Smooth muscle cell of the brain vasculature (primary cell): ENCODE measurements at regions not wholly inside any gene's neighbourhood (a gene's known extent, or its start where the extent isn't known, plus 50 kb on each side); places are given as distances from the start of the nearest gene placed in this dataset.
"Not testable (repeated sequence)": the region's sequence is repeated elsewhere in the genome, so short reads cannot be mapped to it uniquely, and the experiment has no call there.

Experiments
- DNase-seq: peaks from one replicate; pipeline ENCODE4 v3.0.0-alpha.2; 2012; ENCODE audit warnings: low read depth, low spot score

DNA sequence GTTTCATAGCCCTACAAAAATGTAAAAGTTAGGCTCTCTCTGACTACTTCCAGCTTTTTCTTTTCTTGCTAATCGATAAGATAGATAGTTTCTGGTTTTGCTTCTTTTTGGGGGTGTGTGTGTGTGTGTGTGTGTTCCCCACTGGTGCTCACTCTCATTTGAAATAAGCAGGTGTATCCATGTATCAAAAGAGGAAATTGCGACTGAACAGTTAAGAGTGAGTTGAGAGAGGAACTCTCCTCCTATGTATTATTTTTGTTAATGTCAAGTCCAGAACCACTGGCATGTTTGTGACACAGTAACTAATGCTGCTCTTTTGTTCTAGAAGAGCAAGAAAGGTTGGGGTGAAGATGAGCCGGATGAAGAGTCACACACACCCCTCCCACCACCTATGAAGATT, 96.7 kb upstream of the UMPS start:
- DNase-seq, result no peak

DNA sequence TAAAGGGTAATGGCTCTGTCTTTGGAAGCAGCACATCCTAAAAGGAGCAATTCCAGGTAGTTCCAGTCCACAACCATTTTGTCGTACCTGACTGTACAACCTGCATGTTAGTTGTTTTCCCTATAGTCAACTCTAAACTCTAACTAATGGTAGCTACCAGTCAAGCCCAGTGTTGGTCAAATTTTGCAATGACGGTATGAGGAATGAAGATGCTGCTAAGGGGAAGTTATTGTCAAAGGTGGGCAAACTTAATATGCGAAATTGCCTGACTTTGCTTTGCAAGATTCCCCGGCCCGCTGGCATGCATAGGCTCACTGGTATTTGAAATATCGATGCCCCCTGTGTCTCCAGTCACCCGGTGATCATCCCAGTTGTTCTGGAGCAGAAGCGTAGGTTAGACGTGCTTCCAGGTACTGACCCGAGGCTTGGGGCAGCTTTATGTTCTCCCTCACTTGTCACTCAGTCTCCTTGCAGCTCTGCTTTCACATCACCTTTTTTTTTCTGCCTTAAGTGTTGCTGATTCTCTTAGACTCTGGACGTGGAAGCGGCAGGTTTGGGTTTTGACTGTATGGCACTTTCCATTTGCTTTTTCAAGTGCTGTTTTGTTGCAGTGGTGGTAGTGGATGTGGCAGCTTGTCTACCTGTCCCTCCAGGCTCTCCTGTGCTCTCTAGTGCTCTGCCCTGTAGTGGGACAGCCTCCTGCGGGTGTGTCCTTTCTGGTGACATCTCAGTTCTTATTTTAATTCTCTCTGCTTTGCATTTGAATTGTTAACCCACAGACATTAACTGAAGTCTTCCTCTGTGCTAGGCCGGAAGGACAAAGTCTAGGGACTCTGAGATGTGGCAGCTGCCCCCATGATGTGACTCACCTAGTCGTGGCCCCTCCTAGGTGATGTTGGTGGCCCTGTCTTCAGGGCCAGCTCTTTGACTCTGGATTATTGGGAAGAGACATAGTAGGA, 95.8 kb upstream of the UMPS start:
- DNase-seq, result no peak

DNA sequence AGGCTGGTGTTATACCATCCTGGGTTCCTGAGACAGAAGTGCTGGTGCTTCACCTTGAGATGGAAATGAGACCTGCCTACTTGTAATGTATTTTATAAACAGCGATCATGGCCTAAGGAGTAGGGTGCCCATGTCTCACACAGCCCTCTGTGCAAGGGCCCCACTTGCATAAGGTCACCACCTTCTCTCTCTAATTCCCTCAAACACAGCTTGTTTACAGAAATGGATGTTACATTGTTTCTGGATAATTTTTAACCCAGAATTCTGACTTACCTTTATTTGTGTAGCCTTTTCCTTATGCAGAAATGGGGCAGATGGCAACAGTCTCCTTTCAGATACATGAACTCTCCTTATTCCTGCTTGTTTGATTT, 95.1 kb upstream of the UMPS start:
- no peak for DNase-seq

DNA sequence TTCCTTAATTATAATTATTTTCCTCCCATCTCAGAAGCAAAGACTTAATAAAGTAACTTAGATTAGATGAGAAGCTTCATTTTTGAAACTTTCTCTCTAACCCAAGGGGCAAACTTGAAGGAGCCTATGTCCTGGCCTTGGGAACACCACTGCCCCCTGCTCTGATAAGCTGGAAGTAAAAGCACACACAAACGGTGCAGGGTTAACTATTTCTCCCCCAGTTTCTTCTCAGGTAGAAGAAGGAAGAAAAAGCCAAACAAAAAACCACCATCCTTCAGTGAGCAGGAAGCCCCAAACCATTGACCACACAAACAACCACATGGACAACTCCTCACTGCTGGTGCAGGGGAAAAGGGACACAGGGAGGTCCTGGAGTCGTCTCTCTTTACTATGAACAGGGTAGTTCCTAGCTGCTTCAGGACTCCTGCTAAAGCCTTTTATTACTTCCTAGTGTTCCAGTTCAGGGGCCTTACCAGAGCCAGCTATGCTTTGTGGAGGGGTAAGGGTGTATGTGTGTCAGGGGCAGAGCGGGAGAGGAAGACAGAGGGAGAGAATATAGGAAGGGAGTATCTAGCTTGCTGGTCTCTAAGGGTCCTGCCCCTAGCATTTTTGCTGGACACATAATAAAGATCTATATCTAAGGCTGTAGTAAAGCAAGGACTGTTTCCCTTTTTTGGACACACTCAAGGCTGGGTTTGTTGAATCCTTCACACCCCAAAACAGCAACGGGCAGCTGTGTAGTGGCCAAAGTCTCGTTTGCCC, 94.0 kb upstream of the UMPS start:
- DNase-seq, result no peak

DNA sequence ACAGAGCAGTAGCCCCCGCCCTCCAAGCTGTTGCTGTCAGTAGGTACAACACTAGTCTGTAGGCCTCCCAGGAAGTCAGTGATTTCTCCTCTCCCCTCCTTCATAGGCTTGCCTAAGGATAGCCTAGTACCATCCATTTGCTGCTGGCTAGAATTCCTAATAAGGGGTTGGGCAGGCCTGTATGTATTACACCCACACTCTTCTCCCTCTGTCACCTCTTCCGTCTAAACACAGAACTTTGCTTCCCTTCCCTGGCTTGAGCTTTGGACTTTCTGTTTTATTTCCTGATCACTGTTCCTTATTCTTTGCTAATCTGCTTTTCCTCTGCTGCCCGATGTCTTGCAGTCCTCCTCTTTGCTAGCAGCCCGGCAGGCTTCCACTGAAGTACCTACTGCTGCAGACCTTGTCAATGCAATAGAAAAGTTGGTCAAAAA, 93.4 kb upstream of the UMPS start:
- no peak for DNase-seq

DNA sequence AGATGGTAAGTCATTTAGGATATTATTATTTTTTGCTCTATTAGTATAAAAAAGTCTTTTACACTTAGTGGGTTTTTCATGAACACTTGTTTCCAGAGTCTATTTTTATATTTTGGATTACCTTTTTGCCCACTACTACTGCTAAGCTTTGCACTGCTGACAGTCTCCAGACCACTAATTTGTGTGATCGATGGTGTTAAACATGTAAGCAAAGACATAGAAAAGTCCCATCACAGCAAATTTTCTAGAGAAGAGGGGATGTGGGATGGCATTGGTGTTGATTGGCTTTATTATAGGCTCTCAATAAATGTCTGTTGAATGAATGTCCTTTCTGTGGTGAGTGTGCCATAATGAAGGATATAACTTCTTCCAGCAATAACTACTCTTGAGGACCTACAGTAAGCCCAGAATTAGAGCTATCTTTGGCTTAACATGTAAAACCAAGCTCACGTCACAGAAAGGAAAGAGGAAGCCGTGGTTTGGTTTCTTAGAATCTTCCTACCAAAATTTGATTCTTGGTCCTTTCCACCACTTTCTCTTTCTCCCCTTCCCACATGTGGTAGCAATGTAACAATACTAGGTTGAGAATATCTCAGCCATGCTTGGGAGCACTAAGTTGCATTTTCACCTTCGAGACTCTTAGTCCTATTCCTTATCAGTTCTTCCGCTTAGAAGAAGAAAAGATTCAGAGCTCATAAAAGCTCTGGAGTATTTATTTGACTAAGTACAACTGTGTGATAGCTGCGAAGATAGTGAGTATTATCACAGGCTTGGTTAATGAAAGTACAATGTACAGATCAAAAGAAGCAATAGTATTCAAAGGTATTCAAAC, 90.6 kb upstream of the UMPS start:
- no peak for DNase-seq

DNA sequence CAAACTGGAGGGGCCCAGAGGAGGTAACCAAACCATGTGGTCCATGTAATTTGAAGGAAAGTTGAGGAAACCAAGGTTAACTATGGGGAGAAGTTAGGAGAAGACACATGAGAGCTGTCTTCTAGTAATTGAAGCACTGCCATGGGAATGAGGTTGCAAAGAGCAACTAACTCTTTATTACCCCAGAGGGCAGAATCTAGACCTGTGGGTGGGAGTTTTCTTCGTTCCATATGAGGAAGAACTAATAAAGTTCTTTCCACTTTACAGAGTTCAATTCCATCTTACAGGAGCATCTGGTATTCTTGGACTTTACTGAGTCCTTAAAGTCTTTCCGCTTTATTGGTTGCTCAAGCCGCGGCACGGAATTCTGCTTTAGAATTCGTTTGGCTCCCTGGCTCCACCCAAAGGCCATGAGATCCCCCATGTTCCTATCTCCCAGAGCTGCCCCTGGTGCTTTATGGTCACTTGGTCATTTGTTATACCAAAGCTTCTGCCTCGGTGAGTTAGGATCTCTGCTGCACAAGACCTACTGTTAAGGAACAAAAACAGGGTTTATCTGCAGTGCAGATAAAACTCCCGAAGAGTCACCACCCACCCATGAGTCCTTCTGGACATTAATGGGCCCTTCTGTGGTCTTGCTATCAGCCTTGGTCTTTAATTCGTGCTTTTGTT, 89.5 kb upstream of the UMPS start:
- DNase-seq, result no peak

DNA sequence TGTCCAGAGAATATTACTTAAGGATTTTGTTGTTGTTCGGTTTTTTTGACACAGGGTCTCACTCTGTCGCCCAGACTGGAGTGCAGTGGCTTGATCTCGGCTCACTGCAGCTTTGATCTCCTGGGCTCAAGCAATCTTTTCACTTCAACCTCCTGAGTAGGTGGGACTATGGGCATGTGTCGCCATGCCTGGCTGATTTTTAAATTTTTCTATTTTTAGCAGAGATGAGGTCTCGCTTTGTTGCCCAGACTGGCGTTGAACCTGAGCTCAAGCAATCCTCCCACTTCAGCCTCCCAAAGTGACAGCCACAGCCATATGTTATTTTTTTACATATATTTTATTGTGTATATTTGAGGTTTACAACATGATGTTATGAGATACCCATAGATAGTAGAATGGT, 86.8 kb upstream of the UMPS start:
- DNase-seq, result no peak

DNA sequence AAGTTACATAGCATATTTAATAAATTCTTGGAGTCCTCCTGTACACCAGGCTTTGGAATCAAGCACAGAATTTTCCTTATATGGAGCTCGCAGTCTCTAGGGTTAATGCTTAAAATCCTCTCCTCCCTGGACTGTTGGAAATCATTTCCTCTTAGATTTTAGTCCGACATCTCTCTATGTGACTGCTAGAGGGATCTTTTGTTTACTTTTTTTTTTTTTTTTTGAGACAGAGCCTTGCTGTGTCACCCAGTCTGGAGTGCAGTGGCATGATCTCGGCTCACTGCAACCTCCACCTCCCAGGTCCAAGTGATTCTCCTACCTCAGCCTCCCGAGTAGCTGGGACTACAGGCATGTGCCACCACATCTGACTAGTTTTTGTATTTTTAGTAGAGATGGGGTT, 84.1 kb upstream of the UMPS start:
- DNase-seq, result not testable (repeated sequence)

DNA sequence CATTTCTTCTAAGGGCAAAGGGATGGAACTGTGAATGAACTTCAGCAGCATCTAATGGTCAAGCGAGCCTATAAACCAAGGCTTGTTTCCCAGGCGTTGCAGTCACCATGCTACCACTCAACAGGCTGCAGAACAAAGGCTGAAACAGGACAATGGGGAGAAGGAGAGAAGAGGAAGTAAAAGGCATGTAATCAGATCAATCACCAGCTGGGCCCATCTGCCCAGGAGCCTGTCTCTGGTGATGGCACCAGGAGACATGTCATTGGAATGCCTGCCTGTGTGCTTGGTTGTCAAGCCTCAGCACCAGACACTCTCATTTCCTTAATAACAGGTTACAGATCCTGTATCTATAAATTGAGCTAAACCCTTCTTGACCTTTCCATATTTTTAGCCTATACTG, 81.7 kb upstream of the UMPS start:
- DNase-seq, result no peak

DNA sequence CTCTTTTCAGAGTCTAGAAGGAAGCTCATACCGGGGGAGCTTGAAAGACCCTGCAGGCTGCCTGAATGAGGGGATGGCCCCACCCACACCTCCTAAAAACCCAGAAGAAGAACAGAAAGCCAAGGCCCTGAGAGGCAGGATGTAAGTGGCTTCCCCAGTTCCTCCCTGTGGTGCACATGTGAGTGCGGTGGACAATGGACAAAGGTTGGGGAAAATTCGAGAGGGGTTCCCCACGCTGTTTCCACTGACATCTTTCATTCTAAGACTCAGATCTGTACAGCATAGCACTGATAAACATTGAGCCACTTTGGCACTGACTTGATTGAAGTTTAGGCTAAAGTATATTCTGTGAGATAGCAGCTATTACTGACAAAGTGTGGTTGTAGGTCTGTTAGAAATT, 79.5 kb upstream of the UMPS start:
- DNase-seq, result no peak

DNA sequence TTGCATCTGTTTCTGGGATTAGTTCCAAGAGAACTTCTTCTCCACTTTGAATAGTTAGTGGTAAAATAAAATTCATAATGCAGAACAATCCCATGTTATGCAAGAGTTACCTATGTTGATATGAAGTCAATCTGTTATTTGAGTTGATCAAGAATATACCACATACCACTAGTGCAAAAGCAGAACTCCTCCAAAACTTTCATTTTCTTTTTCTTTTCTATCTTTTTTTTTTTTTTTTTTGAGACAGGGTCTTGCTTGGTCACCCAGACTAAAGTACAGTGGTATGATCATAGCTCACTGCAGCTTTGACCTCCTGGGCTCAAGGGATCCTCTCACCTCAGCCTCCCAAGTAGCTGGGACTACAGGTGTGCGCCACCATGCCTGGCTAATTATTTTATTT, 78.8 kb upstream of the UMPS start:
- not testable (repeated sequence) for DNase-seq

DNA sequence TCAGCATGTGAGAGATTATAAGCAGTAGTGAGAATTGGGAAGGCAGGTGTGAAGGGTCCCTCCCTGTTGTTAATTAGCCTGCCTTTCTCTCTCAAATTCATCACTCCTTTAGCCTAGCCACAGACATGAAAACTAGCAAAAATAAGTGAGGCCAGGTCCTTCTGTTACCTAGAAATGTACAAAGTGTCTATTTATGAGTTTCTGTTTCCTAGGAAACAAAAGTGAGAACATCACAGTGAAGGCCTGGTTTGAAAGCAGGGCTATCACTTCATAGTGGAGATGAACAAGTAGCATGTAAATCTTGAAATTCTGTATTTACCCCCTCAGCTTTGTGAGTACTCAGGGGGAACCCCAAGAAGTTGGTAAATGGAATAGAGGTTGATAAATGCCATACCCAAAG, 78.2 kb upstream of the UMPS start:
- DNase-seq, result no peak

DNA sequence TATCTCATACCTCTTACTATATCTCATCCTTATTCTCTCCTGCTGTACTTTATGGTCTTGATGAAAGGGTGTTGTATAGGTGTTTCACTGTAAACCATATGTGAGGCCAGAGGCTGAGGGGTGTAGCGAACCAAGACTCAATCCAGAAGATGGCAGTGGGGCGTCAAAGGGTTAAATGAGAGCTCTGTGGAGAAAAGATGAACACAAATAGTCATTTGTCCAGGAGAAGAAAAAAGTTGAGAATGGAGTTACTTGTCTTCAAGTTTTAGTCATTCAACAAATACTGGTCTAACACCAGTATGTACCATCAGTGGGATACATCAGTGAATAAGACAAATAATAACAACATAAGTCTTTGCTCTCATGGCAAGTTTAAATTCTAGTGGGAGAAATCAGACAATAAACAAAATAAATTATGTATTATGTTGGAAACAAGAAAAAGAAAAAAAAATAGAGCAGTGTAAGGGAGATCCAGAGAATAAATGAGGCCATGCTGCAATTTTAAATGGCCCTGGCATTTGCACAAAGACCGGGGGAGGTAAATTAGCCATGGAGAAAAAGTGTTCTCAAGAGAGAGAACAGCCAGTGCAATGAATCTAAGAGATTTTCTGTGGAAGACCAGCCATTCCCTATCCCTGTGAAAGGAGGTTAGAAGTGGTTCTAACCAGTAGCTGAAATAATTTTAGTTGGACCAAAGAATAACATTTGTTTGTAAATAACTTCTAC, 77.0 kb upstream of the UMPS start:
- no peak for DNase-seq

DNA sequence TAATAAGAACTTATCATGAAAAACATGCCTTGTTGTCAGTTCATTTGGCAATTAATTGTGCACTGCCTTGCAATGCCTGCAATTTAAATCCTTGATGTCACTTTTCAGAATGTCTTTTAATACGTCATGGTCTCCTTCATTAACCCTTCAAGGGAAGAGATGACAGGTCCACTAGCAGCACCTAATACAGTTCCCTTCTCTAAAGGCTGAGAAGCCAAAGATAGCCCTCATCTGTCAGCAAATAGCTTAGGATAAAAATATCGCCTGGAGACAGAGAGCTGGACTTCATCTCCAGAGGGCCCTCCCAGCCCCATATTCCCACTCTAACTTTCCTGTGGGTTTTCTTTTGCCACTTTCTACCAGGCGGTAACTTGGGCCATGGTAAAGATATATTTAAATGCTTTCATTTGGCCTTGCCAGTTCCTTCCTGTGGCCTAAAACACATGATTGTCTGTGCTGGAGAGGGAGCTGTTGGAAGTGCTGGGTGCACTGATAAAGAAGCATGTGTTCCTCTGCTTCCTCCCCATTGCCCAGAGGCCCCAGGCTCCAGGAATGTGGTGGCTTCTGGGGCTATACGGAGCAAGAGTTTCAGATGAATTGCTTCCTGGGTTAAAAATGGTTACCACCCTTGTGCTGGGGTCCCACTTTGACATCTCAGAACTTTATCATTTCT, 76.3 kb upstream of the UMPS start:
- no peak for DNase-seq

DNA sequence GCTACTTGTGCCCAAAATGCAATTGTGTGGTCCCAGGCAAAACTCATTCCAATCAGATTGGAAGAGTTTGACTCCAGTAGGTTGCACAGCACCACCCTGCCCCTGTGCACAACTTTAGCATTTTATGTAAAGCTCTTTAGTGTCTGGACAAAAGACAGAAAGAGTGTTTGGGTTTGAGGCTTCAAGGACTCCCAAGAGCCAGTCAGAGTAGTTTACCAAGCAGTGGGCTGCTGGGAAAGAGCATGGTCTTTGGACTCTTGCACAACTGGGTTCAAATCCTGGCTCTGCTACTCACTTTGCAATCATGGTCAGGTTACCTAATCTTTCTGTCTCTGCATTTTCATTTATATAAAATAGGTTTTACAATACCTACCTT, 75.8 kb upstream of the UMPS start:
- no peak for DNase-seq

DNA sequence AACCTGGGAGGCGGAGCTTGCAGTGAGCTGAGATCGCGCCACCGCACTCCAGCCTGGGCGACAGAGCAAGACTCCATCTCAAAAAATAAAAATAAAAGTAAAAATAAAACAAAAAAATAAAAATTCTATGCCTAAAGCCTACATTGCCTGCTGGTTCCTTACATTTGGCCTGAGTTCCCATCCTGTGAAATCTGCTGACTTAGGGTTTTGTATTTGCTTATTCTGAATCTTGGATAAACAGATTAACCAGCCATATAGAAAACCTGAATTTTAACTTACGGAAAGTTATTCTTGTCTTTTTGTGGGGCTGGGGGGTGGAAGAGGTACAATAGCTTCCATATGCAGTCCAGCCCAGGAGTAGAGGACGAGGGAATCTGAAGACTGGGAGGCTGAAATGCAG, 73.7 kb upstream of the UMPS start:
- DNase-seq, result no peak

DNA sequence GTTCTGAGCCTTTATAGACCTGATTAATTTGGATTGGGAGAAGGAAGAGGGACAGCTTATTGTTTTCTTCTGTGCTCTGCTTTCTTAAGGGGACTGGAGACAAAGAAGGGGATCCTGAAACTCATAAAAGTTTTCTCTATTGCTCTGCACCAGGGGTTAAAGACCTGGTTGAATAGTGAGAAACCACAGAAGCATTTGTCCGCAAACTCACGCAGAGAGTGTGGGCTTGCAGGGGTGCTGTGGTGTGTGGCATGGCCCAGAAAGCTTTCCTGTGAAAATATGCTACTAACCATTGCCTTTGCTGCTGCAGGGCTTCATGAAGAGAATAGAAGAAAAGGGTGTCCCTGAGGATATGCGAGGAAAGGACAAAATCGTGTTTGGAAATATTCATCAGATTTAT, 73.1 kb upstream of the UMPS start:
- no peak for DNase-seq

DNA sequence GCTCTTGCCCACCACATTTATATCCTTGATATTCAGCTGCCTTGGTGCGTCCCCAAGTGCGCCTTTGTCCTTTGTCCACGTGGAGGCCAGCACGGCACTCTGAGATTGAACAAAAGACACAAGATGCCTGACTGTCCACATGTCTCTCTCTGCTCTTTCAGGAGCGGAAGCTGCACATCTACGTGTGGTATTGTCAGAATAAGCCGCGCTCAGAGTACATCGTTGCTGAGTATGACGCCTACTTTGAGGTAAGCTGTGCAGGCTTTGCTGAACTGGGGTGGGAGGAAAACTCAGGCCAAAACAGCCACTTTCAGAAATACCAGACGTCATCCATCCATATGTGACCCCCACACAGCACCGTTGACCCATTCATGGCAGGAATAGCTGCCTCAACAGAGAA, 72.0 kb upstream of the UMPS start:
- DNase-seq, result no peak

DNA sequence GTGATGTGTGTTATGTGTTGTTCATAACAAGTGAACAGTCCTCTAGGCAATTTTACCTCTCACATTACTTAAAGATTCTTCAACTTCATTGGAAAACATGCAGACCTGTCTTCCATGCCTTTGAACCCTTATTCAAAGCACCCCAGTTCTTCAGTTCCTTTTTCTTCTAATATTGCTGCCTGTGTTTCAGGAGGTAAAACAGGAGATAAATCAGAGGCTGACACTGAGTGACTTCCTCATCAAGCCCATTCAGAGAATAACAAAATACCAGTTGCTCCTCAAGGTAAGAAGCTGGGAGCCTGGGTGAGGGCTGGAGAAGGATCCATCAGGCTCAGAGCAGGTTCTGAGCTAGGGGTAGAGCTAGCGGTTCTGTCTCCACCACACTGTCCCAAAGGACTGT, 71.1 kb upstream of the UMPS start:
- no peak for DNase-seq
